ENCODE measurements at regions not wholly inside any gene's neighbourhood (a gene's known extent, or its start where the extent isn't known, plus 50 kb on each side); places are given as distances from the start of the nearest gene placed in this dataset.

DNA sequence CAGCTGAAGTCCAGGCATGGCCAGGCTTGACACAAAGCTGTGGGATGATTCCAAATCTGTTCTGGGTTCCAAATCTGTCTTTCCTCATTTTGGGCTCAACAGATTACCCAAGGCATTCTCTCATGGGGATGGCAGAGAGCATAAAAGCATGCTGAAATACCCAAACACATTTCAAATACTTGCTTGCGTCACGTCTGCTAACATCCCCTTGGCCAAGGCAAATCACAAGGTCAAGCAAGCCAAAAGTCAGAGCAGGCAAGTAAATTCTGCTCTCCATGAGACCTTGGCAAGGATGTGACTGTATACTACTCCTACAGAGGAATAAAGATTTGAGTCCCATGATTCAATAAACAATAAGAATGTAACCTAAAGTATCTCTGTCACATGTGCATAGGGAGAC lies 306.7 kb downstream of the EPB41L4A start:
- Histone ChIP-seq H3K9me3 (no peaks in the 10 kb centered on the region), H3K36me3 (no peaks in the 10 kb centered on the region), H3K27me3 (replicated peaks; ENCODE audit: insufficient read depth) (no peaks in the 10 kb centered on the region), H3K4me1 (replicated peaks) (no peaks in the 10 kb centered on the region), H3K4me3 (no peak overlapping the region), H3K27ac (no peak overlapping the region)
- no peak for TF ChIP-seq POLR2AphosphoS5 (IDR thresholded peaks at IDR 0.05)
- TF ChIP-seq, protein P1, sequence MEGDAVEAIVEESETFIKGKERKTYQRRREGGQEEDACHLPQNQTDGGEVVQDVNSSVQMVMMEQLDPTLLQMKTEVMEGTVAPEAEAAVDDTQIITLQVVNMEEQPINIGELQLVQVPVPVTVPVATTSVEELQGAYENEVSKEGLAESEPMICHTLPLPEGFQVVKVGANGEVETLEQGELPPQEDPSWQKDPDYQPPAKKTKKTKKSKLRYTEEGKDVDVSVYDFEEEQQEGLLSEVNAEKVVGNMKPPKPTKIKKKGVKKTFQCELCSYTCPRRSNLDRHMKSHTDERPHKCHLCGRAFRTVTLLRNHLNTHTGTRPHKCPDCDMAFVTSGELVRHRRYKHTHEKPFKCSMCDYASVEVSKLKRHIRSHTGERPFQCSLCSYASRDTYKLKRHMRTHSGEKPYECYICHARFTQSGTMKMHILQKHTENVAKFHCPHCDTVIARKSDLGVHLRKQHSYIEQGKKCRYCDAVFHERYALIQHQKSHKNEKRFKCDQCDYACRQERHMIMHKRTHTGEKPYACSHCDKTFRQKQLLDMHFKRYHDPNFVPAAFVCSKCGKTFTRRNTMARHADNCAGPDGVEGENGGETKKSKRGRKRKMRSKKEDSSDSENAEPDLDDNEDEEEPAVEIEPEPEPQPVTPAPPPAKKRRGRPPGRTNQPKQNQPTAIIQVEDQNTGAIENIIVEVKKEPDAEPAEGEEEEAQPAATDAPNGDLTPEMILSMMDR (IDR thresholded peaks at IDR 0.05), result no peak
- TF ChIP-seq POLR2A (IDR thresholded peaks at IDR 0.05), result no peak
- DNase-seq (ENCODE audit: low spot score), result no peak
- intact Hi-C loops (cut with DNase I), result no loop called here
- WGBS, result 36% methylated on average over 2 of the region's 2 CpGs

DNA sequence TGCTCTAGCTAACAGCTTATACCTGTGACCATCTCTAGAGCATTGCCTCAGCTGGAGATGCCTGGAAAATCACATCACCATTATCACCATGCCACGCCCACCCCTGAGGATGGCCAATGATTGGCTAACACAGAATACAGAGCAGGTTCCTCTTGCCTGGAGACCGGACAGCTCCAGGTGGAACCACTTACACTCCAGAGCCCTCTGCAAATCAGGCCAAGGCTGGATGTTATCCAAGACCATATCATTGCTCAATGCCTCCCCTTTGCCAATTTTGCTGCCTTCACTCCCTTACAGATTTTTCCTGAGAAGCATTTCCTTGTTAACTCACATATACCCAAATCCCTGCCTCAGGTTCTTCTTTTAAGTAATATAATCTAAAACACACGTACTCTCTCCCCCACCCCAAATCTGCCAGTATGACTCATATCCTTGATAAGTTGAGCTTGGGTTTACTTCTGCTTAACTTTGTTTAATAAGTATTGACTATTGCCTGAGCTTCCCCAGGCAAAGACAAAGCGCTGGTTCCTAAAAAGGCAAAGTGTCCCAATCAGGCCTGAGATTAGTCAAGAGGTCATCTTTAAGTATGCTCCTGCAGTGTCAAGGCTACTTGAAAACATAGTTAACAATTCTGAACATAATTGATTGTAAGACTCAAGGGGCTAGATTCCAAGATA lies 309.6 kb downstream of the EPB41L4A start:
- Histone ChIP-seq H3K4me1 (replicated peaks) (no peaks in the 10 kb centered on the region), H3K9me3 (no peaks in the 10 kb centered on the region), H3K4me3 (no peak overlapping the region), H3K27ac (no peak overlapping the region), H3K27me3 (replicated peaks; ENCODE audit: insufficient read depth) (no peaks in the 10 kb centered on the region), H3K36me3 (no peaks in the 10 kb centered on the region)
- TF ChIP-seq, protein P1 (IDR thresholded peaks at IDR 0.05), result no peak
- no peak for TF ChIP-seq POLR2AphosphoS5 (IDR thresholded peaks at IDR 0.05)
- no peak for TF ChIP-seq POLR2A (IDR thresholded peaks at IDR 0.05)
- 65% methylated on average over 4 of the region's 4 CpGs for WGBS
- intact Hi-C loops (cut with DNase I), result no loop called here
- no peak for DNase-seq (ENCODE audit: low spot score)

DNA sequence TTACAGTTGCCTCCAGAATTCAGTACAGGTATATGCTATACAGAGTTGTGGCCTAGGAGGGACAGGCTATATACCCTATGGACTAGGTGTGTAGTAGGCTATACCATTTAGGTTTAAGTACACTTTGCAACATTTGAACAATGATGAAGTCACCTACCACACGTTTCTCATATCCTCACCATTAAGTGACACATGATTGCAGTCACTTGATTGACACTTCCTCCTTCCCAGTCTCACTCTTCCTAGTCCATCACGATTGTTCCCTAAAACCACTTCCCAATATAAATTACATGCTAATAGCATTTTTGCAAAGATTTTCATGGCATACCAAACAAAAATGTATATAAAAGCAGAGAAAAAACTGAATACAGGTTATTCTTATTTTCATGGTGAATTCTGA lies 312.2 kb downstream of the EPB41L4A start:
- 68% methylated on average over 2 of the region's 2 CpGs for whole genome bisulfite sequencing
- Histone ChIP-seq H3K36me3 (no peaks in the 10 kb centered on the region), H3K27me3 (replicated peaks; ENCODE audit: insufficient read depth) (no peaks in the 10 kb centered on the region), H3K9me3 (no peaks in the 10 kb centered on the region), H3K27ac (no peak overlapping the region), H3K4me1 (replicated peaks) (no peaks in the 10 kb centered on the region), H3K4me3 (no peak overlapping the region)
- intact Hi-C loops (cut with DNase I), result no loop called here
- no peak for DNase-seq (ENCODE audit: low spot score)
- TF ChIP-seq, protein P1 (IDR thresholded peaks at IDR 0.05), result no peak
- TF ChIP-seq POLR2A (IDR thresholded peaks at IDR 0.05) (no peak), POLR2AphosphoS5 (IDR thresholded peaks at IDR 0.05) (no peak)

DNA sequence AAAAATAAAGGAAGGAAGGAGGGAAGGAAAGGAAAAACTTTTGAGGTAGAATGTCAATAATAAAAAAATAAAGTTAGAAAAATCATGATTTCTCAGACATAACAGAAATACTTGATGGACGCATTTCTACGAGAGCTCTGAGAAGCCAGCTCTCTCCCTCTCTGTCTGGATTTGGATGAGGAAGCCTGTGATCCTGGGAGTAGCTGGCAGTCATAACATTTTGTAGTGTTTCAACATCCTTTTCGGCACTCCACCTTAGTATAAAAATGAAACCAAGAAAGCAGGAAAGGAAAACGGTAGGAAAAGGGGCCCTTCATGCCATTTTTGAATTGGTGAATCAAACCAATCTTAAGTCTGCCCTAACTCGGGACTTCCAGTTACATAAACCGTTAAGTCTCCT lies 321.3 kb downstream of the EPB41L4A start:
- H3K4me3 ChIP-seq, result no peak overlapping the region
- WGBS, result 78% methylated on average over 6 of the region's 6 CpGs
- no peak for TF ChIP-seq POLR2A (IDR thresholded peaks at IDR 0.05)
- no peak for TF ChIP-seq POLR2AphosphoS5 (IDR thresholded peaks at IDR 0.05)
- TF ChIP-seq, protein P1 (IDR thresholded peaks at IDR 0.05), result no peak
- H3K9me3 ChIP-seq, result no peaks in the 10 kb centered on the region
- H3K4me1 ChIP-seq (replicated peaks), result no peaks in the 10 kb centered on the region
- H3K27ac ChIP-seq, result no peak overlapping the region
- no peak for DNase-seq (ENCODE audit: low spot score)
- H3K27me3 ChIP-seq (replicated peaks; ENCODE audit: insufficient read depth), result no peaks in the 10 kb centered on the region
- intact Hi-C loops (cut with DNase I), result no loop called here
- no peaks in the 10 kb centered on the region for H3K36me3 ChIP-seq

DNA sequence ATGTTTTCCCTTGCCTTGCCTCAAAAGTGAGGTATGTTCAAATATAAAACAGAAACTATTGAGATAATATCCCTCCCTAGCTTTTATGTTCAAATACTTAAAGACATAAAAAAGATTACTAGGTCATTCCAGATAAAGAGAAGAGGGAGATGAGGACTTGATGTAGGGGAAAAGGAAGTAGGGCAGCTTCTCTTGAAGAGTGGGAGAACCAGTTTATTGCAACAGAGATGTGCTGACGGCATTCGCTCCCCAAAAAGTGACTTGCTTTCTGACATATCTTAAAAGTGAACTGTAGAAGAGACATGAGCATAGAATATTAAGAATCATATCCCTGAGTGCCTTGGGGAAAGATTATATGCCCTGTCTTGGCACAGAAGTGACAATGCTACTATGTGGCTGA lies 330.2 kb upstream of the NREP start:
- H3K9me3 ChIP-seq, result no peaks in the 10 kb centered on the region
- TF ChIP-seq POLR2A (IDR thresholded peaks at IDR 0.05), result no peak
- H3K4me3 ChIP-seq, result no peak overlapping the region
- 90% methylated on average over 2 of the region's 2 CpGs for WGBS
- no peaks in the 10 kb centered on the region for H3K4me1 ChIP-seq (replicated peaks)
- no peak overlapping the region for H3K27ac ChIP-seq
- no peak for DNase-seq (ENCODE audit: low spot score)
- no peaks in the 10 kb centered on the region for H3K36me3 ChIP-seq
- H3K27me3 ChIP-seq (replicated peaks; ENCODE audit: insufficient read depth), result no peaks in the 10 kb centered on the region
- intact Hi-C loops (cut with DNase I), result no loop called here

Measured in prostate gland (tissue), 2 donors.